ENCODE measurements at regions not wholly inside any gene's neighbourhood (a gene's known extent, or its start where the extent isn't known, plus 50 kb on each side); places are given as distances from the start of the nearest gene placed in this dataset.
A peak's percentile ranks its signal among the peaks of the same experiment; 100 is the strongest.

GRCh38 chr6:4460586-4461475, 315.4 kb upstream of the CDYL start:
- TF ChIP-seq, protein P1, sequence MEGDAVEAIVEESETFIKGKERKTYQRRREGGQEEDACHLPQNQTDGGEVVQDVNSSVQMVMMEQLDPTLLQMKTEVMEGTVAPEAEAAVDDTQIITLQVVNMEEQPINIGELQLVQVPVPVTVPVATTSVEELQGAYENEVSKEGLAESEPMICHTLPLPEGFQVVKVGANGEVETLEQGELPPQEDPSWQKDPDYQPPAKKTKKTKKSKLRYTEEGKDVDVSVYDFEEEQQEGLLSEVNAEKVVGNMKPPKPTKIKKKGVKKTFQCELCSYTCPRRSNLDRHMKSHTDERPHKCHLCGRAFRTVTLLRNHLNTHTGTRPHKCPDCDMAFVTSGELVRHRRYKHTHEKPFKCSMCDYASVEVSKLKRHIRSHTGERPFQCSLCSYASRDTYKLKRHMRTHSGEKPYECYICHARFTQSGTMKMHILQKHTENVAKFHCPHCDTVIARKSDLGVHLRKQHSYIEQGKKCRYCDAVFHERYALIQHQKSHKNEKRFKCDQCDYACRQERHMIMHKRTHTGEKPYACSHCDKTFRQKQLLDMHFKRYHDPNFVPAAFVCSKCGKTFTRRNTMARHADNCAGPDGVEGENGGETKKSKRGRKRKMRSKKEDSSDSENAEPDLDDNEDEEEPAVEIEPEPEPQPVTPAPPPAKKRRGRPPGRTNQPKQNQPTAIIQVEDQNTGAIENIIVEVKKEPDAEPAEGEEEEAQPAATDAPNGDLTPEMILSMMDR (IDR thresholded peaks at IDR 0.05), result no peak
- TF ChIP-seq EP300 (IDR thresholded peaks at IDR 0.05; ENCODE audit: low read depth) (no peak), POLR2A (IDR thresholded peaks at IDR 0.05) (no peak), POLR2AphosphoS5 (IDR thresholded peaks at IDR 0.05) (peak in 2 of 3 donors; percentile 36 to 55)
- in situ Hi-C loops (cut with MboI; ENCODE audit: low pct_ligation_motif_present in 1 of 4, low pct_unique_long_range_greater_than_20kb in 1 of 4, low sequenced_read_pairs in 3 of 4), result no loop called here
- Histone ChIP-seq H3K36me3 (no peaks in the 10 kb centered on the region), H3K9me3 (no peaks in the 10 kb centered on the region), H3K4me1 (peaks cover 0 to 7% (median 0%) of the 10 kb centered on the region in 4 donors), H3K27me3 (no peaks in the 10 kb centered on the region), H3K27ac (peak overlapping the region; percentile 8 to 60 (median 25)), H3K4me3 (no peak overlapping the region)
- intact Hi-C loops (cut with DNase I; ENCODE audit: low total_unique reads), result no loop called here
- WGBS, 2 donors (ENCODE audit: low coverage in 1 of 2), result 49 to 58% methylated on average over 6 to 20 of the region's 21 CpGs
- DNase-seq, result peak; percentile 40

DNA sequence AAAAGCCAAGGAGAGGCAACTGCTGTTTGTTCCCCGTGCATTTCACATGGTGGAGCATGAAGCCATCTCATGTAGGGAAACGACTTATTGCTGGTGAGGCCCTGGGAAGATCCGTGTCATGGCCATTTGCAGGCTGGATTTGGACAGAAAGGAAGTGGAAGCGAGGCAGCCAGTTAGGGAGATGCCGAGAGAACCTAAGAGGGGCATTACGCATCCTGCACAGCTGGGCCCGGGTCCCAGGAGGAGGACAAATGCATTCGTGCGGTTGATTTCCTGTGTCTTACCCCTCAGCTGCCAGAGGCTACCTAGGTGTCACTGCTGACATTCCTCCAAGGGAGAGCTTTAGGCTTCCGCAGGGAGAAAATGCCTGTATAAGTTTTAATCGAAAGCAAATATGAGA, 316.2 kb upstream of the CDYL start:
- Histone ChIP-seq H3K27me3 (no peaks in the 10 kb centered on the region), H3K9me3 (no peaks in the 10 kb centered on the region), H3K4me1 (peaks cover 0 to 7% (median 0%) of the 10 kb centered on the region in 4 donors), H3K27ac (peak overlapping the region; percentile 8 to 60 (median 22)), H3K36me3 (no peaks in the 10 kb centered on the region), H3K4me3 (no peak overlapping the region)
- no peak for DNase-seq
- 89 to 93% methylated on average over 8 to 11 of the region's 11 CpGs for WGBS, 2 donors (ENCODE audit: low coverage in 1 of 2)
- intact Hi-C loops (cut with DNase I; ENCODE audit: low total_unique reads) (no loop called here), in situ Hi-C loops (cut with MboI; ENCODE audit: low pct_ligation_motif_present in 1 of 4, low pct_unique_long_range_greater_than_20kb in 1 of 4, low sequenced_read_pairs in 3 of 4) (no loop called here)
- TF ChIP-seq EP300 (IDR thresholded peaks at IDR 0.05; ENCODE audit: low read depth), result no peak
- TF ChIP-seq, protein P1 (IDR thresholded peaks at IDR 0.05), result no peak
- TF ChIP-seq POLR2AphosphoS5 (IDR thresholded peaks at IDR 0.05), result no peak
- TF ChIP-seq POLR2A (IDR thresholded peaks at IDR 0.05), result no peak

DNA sequence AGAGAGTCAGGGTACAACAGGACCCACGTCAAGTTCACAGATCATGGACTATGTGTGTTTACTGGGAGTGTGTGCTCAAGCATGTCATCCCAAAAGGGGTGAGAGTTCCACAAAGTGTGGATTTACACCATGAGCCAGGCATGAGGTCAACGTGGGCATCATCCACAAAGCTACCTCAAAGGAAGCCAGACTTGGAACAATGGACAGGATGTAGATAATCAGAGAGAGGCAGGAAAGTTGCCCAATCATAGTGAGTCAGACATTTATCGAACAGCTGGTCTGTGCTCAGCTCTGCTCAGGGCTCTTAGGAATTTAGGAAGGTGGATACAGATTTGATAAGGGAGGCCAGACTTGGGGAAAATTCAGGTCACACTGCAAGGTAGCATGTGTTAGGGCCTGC, 317.2 kb upstream of the CDYL start:
- no peak for DNase-seq
- H3K4me1 ChIP-seq, result peaks cover 0 to 7% (median 0%) of the 10 kb centered on the region in 4 donors
- no peaks in the 10 kb centered on the region for H3K36me3 ChIP-seq
- intact Hi-C loops (cut with DNase I; ENCODE audit: low total_unique reads) (no loop called here), in situ Hi-C loops (cut with MboI; ENCODE audit: low pct_ligation_motif_present in 1 of 4, low pct_unique_long_range_greater_than_20kb in 1 of 4, low sequenced_read_pairs in 3 of 4) (no loop called here)
- no peaks in the 10 kb centered on the region for H3K27me3 ChIP-seq
- no peaks in the 10 kb centered on the region for H3K9me3 ChIP-seq
- WGBS, 2 donors (ENCODE audit: low coverage in 1 of 2), result 56 to 59% methylated on average over 2 to 3 of the region's 3 CpGs
- peak overlapping the region in 1 of 4 donors; percentile 60 for H3K27ac ChIP-seq
- TF ChIP-seq POLR2AphosphoS5 (IDR thresholded peaks at IDR 0.05), result no peak
- TF ChIP-seq, protein P1 (IDR thresholded peaks at IDR 0.05), result no peak
- H3K4me3 ChIP-seq, result no peak overlapping the region

DNA sequence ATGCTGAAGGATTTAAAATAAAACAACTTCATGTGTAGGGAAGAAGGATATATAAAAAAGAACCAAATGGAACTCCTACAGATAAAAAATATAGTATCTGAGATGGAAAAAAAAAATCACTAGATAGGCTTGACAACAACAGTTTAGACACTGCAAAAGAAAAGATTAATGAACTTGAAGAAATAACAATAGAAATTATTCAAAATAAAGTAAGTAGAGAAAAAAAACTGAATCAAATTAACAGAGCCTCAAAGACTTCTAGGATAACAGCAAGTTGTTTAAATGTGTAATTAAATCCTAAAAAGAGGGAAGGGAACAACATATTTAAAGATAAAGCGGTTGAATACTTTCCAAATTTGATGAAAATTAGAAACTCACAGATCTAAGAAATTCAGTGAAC, 316.3 kb upstream of the ECI2 start:
- intact Hi-C loops (cut with DNase I; ENCODE audit: low total_unique reads), result no loop called here
- in situ Hi-C loops (cut with MboI; ENCODE audit: low pct_ligation_motif_present in 1 of 4, low pct_unique_long_range_greater_than_20kb in 1 of 4, low sequenced_read_pairs in 3 of 4), result no loop called here
- H3K27ac ChIP-seq, result no peak overlapping the region
- no peaks in the 10 kb centered on the region for H3K36me3 ChIP-seq
- no peak for DNase-seq
- H3K9me3 ChIP-seq, result peaks cover 3 to 8% of the 10 kb centered on the region in 2 donors
- TF ChIP-seq EP300 (IDR thresholded peaks at IDR 0.05; ENCODE audit: low read depth) (no peak), POLR2A (IDR thresholded peaks at IDR 0.05) (no peak), POLR2AphosphoS5 (IDR thresholded peaks at IDR 0.05) (no peak)
- TF ChIP-seq, protein P1 (IDR thresholded peaks at IDR 0.05), result no peak
- H3K4me3 ChIP-seq, result no peak overlapping the region
- no peaks in the 10 kb centered on the region for H3K4me1 ChIP-seq
- WGBS, 2 donors (ENCODE audit: low coverage in 1 of 2), result 89 to 100% methylated on average over 1 of the region's 1 CpG
- H3K27me3 ChIP-seq, result no peaks in the 10 kb centered on the region

Data from transverse colon (tissue), 4 donors.